ENCODE measurements at regions not wholly inside any gene's neighbourhood (a gene's known extent, or its start where the extent isn't known, plus 50 kb on each side); places are given as distances from the start of the nearest gene placed in this dataset.

DNA sequence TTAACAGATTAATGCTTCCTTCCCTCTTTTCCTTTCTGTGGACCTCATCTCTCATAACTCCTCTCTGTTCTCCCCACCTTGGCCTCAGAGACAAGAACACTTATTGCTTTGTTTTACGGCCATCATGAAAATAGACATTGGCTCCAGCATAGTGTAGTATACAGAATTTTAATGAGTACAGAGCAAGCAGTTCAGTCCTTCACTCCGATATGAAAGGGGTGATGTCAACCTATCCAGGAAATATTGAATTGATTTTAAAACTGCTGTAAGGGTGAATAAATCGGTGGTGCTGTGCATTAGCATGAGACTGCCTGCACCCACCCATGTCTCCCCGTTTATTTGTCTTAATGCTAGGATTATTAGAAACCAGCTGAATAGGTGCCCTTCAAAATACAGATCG is 490.9 kb upstream of the TBL1XR1 start:
- TF ChIP-seq, protein P1, sequence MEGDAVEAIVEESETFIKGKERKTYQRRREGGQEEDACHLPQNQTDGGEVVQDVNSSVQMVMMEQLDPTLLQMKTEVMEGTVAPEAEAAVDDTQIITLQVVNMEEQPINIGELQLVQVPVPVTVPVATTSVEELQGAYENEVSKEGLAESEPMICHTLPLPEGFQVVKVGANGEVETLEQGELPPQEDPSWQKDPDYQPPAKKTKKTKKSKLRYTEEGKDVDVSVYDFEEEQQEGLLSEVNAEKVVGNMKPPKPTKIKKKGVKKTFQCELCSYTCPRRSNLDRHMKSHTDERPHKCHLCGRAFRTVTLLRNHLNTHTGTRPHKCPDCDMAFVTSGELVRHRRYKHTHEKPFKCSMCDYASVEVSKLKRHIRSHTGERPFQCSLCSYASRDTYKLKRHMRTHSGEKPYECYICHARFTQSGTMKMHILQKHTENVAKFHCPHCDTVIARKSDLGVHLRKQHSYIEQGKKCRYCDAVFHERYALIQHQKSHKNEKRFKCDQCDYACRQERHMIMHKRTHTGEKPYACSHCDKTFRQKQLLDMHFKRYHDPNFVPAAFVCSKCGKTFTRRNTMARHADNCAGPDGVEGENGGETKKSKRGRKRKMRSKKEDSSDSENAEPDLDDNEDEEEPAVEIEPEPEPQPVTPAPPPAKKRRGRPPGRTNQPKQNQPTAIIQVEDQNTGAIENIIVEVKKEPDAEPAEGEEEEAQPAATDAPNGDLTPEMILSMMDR (IDR thresholded peaks at IDR 0.05): no peak
- no peak for TF ChIP-seq EZH2 (IDR thresholded peaks at IDR 0.05; ENCODE audit: borderline replicate concordance, insufficient read depth, low read depth, low read length, poor library complexity, severe bottlenecking)
